Anterior cingulate cortex (tissue), 58 donors: ENCODE measurements at regions not wholly inside any gene's neighbourhood (a gene's known extent, or its start where the extent isn't known, plus 50 kb on each side); places are given as distances from the start of the nearest gene placed in this dataset.
"Not testable (repeated sequence)": the region's sequence is repeated elsewhere in the genome, so short reads cannot be mapped to it uniquely, and the experiment has no call there.

Experiments
- DNase-seq, 58 donors: peaks; one replicate each; lab custom pipeline; 2025; lab: John Stamatoyannopoulos, UW

DNA sequence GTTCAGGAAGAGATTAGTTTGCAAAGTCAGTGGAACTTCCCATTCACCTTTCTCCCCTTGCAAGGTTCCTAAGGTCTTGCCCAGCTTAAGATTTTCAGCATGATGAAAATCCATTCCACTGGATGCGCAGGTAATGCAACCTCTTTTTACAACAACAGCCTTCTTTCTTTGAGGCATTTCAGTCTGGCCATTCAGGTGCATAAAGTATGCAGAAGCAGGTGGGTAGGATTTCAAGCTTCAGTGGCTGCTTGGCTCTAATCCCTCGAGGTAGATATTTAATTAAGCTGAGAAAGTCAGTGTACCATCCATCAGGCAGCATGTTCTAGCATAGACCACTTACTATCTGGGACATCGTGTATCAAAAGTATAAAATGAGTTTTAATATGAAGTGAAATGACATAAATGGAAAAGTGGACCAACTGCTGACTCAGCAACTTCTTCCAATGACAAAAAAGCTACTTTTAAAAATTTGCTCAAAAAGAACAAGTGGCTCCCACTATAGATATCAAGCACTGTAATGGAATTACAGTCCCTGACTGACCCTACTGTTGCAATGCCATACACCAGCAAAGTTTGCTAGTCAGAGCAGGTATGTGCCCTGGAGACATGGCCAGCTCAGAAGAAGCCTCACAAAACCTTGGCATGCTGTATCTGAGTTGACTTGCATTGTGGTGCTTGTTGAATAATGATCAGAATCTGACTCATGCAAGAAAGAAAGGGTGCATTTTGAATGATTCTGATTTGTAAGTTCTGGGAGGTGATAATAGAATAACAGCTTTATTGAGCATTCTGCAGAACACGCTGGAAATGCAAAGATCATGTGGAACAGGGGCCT, 459.9 kb upstream of the MCTP2 start:
- no peak for DNase-seq

DNA sequence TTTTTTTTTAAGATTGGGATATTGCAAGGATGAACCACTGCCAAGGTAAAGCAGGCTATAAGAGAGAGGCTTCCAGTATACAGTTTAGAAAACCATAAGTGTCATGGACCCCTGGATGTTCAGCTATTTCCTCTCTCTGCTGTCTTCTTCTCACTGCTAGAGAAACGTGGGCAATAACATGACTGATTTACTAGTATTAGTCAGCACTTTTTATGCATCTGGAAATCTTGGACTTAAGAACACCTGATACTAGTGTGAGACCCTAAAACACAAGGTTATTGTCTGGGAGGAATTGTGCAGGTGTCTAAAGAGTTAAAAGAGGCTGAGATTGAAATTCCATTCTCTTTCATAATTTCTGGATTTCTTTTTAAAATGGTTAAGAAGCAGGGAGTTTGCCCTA, 460.6 kb upstream of the MCTP2 start:
- DNase-seq, result no peak

DNA sequence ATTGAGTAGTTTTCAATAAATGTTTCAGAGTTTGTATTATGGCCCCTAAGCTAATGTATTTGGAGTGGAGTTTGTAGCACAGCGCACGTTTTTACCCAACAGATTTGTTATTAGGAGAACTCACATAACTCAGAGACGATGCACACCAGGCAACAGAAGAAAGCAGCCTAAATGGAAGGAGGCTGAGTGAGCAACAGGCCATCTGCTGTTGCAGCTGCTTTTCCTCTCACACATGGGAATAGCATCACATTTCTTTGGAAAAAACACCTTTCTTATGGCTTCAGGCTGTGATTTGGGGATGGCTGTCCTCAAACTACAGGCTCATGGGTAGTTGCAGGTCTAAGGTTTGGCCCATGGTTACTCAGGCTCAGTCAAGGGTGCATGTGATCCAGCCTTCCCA, 469.3 kb upstream of the MCTP2 start:
- peak in 7 of 58 donors; percentile 1 to 38 (median 10) for DNase-seq

DNA sequence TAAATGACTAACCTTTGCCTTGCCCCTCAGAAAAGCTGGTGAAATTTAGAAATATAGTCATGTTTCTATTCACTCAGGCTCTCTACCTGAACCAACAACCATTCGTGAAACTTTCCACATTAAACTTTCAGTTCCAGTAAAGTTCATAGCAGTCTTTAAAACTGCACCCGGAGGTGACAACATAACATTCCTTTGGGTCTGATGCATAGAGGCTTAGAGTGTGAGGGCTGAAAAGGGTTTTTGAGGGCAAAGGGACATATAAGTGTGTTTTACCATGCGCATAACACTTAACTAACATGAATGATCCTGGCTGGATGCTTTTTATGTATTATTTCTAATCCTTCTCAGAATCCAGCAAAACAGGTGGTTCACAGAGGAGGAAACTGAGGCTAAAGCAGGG, 471.7 kb upstream of the MCTP2 start:
- DNase-seq, result no peak

DNA sequence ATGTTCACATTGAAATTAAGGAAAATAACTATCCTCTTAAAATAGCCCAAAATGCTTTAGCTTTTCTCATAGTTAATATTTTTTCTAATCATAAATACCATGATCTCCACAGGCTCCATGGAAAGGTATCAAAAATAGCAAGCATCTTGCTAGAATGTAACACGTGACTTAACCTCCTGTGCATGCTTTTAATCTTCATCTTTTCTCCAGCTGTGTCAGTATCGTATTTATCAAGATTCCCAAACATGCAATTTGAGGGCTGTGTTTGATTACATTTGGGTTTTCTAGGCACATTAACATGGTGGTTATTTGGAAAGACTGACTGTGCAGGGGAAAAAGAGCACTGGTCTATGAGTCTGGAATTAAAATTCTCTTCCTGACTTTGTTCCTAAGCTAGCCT, 472.5 kb upstream of the MCTP2 start:
- DNase-seq, result no peak

DNA sequence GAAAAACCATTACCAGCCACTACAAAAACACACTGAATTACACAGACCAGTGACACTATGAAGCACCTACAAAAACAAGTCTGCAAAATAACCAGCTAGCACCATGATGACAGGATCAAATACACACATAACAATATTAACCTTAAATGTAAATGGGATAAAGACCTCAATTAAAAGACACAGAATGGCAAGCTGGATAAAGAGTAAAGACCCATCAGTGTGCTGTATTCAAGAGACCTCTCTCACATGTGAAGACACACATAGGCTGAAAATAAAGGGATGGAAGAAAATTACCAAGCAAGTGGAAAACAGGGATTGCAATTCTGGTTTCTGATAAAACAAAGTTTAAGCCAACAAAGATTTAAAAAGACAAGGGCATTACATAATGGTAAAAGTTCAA, 482.7 kb upstream of the MCTP2 start:
- no peak for DNase-seq

DNA sequence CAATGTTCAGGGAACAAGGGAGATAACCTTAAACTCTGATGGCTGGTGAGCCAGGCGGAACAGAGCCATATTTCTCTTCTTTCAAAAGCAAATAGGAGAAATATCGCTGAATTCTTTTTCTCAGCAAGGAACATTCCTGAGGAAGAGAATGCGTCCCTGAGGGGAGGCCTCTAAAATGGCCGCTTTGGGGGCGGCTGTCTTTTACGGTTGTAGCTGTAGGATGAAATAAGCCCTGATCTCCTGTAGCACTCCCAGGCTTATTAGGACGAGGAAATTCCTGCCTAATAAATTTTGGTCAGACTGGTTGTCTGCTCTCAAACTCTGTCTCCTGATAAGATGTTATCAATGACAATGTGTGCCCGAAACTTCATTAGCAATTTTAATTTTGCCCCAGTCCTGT, 496.4 kb upstream of the MCTP2 start:
- DNase-seq, result not testable (repeated sequence)

DNA sequence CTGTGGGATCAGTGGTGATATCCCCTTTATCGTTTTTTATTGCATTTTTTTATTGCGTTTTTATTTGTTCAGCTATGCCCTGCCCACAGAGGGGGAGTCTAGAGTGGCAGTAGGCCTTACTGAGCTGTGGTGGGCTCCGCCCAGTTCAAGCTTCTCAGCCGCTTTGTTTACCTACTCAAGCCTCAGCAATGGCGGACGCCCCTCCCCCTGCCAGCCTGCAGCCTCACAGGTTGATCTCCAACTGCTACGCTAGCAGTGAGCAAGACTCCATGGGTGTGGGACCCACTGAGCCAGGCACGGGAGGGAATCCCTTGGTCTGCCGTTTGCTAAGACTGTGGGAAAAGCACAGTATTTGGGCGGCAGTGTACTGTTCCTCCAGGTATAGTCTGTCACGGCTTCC, 500.6 kb upstream of the MCTP2 start:
- no peak for DNase-seq

DNA sequence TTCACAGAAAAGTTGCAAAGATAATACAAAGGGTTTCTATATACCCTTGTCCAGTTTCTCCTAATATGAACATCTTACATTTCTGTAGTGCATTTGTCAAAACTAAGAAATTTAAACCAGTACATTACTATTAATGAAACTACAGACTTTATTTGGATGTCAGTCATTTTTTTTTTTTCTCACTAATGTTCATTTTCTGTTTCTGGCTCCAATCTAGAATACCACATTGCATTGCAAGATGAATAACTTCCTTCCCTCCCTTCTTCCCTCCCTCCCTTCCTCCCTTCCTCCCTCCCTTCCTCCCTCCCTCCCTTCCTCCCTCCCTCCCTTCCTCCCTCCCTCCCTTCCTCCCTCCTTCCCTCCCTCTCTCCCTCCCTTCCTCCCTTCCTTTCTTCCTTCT, 509.2 kb upstream of the MCTP2 start:
- DNase-seq, result no peak

DNA sequence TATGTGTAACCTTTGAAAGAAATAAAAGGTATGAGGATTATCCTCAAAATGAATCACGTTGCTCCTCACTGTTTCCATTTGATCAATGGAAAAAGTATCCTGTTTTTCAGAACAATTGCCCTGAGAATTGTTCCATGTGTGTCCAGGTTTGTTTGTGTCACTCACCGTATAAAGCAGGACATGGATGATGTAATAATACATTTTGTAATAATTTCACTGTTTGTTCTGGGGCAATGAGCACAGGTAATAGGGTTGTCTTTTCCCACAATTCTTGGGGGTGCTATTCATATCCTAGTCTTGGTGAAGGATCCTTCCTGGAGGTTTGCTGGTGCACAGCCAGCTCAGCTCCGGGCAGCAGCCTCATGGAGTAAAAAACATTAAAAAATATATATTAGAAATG, 510.8 kb upstream of the MCTP2 start:
- no peak for DNase-seq

DNA sequence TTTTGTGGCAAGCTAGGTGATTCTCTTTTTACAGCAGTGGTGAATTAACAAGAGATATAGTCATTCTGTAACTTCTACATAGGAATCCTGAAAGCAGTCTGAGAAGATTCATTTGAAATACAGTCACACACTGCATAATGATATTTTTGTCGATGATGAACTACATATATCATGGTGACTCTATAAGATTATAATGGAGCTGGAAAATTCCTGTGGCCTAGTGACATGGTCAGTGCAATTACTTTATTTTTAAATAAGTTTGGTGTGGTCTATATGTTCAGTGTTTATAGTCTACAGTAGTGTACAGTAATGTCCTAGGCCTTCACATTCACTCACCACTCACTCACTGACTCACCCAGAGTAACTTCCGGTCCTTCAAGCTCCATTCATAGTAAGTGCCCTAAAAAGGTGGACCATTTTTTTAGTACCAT, 511.4 kb upstream of the MCTP2 start:
- DNase-seq, result no peak

DNA sequence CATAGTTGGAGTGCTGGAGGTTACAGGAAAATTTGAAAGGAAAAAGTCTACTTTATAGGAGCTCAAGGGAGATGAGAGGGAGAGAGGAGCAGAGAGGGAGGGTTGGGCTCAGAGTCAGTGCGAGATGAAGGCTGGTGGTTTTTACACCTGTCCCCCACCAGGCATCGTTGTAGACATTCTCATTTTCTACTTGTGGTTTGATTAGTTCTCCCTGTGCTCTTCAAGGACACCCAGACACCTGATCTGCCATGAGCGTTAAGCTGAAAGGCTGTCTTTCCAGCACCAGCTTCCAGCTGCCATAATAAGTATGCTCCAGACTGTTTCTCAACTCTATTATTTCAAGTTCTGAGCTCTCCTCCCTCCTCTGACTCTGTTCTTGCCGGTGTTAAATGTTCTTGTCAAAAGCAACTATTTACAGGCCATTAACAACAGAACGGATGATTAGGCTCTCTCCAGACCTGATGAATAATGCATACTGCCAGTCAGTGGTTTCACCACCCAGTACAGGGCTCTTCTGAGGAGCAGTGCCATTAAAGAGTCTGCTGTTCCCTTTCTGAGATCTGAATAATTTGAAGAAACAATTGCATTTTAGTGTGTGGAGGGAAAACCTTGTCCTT, 514.6 kb upstream of the MCTP2 start:
- peak in 1 of 58 donors; percentile 6 for DNase-seq

DNA sequence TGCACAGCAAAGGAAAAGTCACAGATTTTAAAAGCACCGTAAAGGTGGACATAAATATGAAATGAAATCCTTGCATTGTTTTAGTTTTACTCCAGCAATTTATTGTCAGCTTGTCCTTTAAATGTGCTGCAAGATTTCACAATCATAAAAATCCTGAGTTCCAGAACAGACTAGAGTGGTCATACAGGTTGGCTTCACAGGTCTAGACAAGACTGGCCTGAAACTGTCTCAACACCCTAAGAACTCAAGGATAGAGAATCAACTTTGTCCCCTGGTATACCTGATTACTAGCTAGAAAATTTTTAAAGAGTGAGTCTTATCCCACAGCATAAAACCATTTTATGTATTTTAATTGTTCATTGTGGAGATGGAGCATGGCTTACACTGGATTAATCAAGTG, 521.7 kb upstream of the MCTP2 start:
- no peak for DNase-seq

DNA sequence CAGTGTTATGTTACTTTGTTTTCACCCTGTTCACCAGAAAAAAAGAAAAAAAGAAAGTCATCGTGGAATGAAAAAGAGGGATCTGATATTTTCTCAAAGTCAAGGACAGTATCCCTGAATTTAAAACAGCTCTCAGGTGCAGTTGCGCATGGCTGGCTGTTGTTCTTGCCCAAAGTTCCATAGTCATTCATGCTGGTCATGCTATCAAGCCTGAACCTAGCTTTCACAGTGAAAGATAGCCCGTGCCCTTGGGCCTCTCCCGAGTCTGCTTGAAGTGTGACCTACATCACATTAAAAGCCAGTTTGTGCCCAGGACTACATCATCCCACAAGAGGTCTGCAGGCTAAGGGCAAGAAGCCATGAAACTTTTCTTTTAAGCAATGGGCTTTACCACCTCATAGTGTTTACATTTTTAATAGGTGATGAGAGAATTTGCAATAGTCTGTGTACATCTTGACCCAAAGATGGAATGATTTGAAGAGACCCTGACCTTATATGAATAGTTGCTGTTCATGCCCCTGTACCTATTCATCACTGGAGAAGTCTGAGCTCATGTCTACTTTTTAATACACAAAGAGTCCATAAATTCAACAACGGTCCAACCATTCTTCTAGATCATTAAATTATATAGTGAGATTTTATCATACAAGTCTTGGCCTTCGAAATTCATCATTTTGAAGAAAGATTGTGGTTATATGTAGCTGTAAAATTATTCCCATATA, 522.5 kb upstream of the MCTP2 start:
- no peak for DNase-seq

DNA sequence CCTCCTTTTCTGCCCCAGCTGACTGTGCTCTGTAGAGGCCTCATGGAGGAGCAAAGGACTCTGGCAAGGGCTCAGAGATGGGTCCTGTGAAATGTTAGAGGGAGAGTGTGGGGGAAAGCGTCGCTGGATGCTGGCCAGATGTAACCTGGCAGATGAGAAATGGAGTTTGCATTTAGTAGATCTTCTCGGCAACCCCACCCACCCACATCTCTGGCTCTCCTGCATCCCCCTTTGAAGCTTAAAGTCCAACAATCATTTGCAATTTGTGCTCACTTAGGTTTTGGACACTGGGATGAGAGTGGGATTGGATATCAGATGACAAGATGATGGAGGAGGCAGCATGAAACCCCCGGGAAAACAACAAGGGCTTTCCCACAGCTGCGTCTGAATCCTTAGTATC, 523.6 kb upstream of the MCTP2 start:
- no peak for DNase-seq

DNA sequence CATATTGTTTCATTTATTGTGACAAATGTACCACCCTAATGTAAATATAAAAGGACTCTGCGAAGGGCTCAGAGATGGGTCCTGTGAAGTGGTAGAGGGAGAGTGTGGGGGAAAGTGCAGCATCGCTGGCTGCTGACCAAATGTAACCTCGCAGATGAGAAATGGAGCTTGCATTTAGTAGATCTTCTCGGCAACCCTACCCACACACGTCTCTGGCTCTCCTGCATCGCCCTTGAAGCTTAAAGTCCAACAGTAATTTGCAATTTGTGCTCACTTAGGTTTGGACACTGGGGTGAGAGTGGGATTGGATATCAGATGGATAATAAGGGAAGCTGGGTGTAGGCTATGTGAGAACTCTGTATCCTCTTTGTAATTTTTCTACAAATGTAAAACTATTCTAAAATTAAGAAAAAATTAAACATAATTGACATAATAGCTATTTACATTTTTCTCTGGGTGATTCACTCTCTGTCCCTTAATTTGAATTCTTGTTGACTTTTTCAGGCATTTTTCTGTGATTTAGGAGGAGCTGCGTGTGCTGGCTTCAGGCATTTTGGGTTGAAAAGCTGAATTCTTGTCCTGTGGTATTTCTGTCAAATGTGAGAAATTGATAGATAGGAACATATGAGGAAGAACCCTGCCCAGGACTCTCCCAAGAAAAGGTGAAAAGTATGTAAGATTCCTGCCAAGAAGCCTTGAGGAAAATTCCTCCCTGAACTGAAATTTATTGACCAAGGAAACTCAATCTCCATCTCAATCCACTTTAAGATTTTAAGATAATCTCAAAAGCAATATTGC, 524.7 kb upstream of the MCTP2 start:
- DNase-seq, result no peak

DNA sequence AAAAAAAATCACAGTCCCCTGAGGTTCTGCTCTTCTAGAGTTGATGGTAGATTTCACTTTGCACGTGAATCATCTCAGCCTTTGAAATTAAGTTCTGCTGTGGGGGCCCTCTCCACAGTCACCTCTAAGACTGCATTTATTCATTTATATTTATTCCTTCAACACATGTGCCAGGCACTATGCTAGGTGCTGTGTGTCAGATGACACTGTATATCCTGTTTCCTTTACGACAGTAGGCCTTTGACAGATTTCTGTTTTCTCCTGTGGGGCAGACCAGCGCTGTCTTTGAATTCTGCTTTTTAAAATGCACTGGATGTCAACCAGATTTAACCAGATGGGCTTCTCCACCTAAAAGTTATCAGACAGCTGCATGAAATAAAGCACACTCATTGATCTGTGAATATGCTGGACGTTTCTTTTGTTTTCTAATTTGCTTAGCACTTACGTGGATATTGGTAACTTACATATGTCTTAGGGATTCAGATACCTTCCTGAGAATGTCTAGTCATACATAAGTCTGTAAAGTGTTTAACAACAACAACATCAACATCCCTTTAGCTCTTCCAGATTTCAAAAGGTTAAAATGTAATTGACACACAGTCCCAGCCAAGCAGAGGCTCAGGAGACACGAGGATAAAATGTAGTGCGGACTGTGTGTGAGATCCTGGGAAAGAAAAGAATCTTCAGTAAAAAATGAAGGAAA, 525.5 kb upstream of the MCTP2 start:
- no peak for DNase-seq

DNA sequence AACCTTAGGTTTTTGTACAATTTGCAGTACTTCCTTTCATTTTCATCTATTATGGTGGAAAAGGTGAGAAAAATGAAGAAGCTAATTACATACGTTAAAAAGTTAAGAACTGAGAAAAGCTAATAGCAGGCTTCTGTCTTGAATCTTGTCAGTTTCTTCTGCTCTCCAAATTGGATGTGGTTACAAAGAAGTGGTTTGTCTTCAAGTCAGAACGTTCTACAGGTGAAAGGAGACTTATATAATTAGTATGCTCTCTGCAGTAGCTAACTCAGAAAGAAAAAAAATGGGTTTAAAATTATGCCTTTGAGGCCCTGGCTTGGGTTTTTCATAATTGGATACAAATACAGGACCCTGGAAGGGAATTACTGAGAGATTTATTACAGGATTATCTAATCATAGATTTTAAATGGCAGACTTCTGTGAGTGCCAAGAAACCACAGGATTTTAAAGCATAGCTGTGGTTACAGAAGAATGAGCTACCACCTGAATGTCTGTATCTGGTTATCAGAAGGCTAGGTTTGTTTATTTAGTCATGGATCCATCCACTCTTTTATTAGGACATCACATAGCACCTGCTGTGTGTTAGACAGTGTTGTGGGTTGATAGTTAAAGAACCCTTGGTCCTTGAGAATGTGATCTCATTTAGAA, 528.1 kb upstream of the MCTP2 start:
- no peak for DNase-seq

DNA sequence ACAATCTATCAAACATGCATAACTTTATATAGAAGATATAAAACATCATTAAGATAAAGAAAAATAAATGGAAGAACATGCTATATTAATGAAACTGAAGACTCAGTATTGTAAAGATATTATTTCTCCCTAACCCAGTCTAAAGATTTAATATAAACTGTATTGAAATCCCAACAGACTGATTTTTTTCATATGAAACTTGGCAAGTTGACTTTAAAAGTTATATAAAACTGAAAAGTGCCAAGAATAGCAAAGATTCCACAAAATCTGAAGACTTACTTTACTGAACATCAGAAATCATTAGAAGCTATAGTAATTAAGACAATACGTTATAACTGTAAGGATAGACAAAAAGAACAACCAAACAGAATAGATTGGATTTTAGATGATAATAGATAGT, 531.3 kb upstream of the MCTP2 start:
- DNase-seq, result no peak

DNA sequence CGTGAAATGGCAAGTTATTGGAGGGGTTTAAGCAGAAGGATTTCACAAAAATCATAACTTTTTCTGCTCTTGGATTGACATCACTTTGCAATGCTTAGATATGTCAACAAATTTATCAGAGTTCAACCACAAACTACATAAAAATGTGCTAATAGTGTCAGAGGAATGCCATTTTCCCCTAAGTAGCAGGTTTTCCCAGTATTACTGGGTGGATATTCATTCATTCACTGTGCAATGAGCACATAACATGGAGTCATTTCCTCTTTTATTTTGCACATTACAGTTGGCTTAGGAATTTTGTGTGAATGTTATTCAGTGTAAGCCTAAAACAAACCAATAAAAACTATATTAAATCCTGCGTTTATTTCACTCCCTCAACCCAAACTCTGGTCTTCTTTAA, 537.3 kb upstream of the MCTP2 start:
- no peak for DNase-seq
